ENCODE measurements at regions not wholly inside any gene's neighbourhood (a gene's known extent, or its start where the extent isn't known, plus 50 kb on each side); places are given as distances from the start of the nearest gene placed in this dataset.
"Not testable (repeated sequence)": the region's sequence is repeated elsewhere in the genome, so short reads cannot be mapped to it uniquely, and the experiment has no call there.

- no peak for DNase-seq
These were observed 2295.3 kb downstream of the TP53TG3F start for GRCh38 chr16:35754391-35755369.

- DNase-seq = no peak
These were observed 2329.0 kb downstream of the TP53TG3F start for GRCh38 chr16:35788381-35788780.

GRCh38 chr16:35792516-35793285 is 2333.3 kb downstream of the TP53TG3F start:
- no peak for DNase-seq

- DNase-seq = no peak
These were observed 2334.2 kb downstream of the TP53TG3F start for GRCh38 chr16:35793601-35794000.

GRCh38 chr16:35794896-35795295 is 2335.5 kb downstream of the TP53TG3F start:
- DNase-seq = no peak

GRCh38 chr16:35795361-35796029 is 2336.1 kb downstream of the TP53TG3F start:
- no peak for DNase-seq

GRCh38 chr16:35797811-35798210 is 2338.4 kb downstream of the TP53TG3F start:
- no peak for DNase-seq

GRCh38 chr16:35798885-35799426 is 2339.5 kb downstream of the TP53TG3F start:
- no peak for DNase-seq

GRCh38 chr16:35804465-35804864 is 2345.1 kb downstream of the TP53TG3F start:
- not testable (repeated sequence) for DNase-seq

GRCh38 chr16:35823342-35823741 is 2363.9 kb downstream of the TP53TG3F start:
- no peak for DNase-seq

- no peak for DNase-seq
These were observed 2382.2 kb downstream of the TP53TG3F start for GRCh38 chr16:35841632-35842031.

- no peak for DNase-seq
These were observed 2402.8 kb downstream of the TP53TG3F start for GRCh38 chr16:35862242-35862641.

- no peak for DNase-seq
These were observed 2409.2 kb downstream of the TP53TG3F start for GRCh38 chr16:35868630-35869029.

- no peak for DNase-seq
These were observed 2414.1 kb downstream of the TP53TG3F start for GRCh38 chr16:35873472-35873871.

- DNase-seq = no peak
These were observed 2422.2 kb downstream of the TP53TG3F start for GRCh38 chr16:35881654-35882053.

GRCh38 chr16:35906440-35906839 is 2447.0 kb downstream of the TP53TG3F start:
- DNase-seq = no peak

- no peak for DNase-seq
These were observed 2448.7 kb downstream of the TP53TG3F start for GRCh38 chr16:35908152-35908551.

GRCh38 chr16:35908942-35909341 is 2449.5 kb downstream of the TP53TG3F start:
- DNase-seq = no peak

- no peak for DNase-seq
These were observed 2450.0 kb downstream of the TP53TG3F start for GRCh38 chr16:35909351-35909954.

GRCh38 chr16:35910409-35910808 is 2451.0 kb downstream of the TP53TG3F start:
- DNase-seq = no peak

- no peak for DNase-seq
These were observed 2452.5 kb downstream of the TP53TG3F start for GRCh38 chr16:35911899-35912298.

- no peak for DNase-seq
These were observed 2472.3 kb downstream of the TP53TG3F start for GRCh38 chr16:35931722-35932121.

Measured in KG1 (cell line).